ENCODE measurements at regions not wholly inside any gene's neighbourhood (a gene's known extent, or its start where the extent isn't known, plus 50 kb on each side); places are given as distances from the start of the nearest gene placed in this dataset.

- H3K27ac ChIP-seq (ENCODE audit: low read depth in 1 of 2, low read length in 2 of 2) = no peak overlapping the region
- DNase-seq (no peak), ATAC-seq (ENCODE audit: poor library complexity) (no peak)
- H3K4me3 Mint-ChIP-seq = no peak overlapping the region
- no peaks in the 10 kb centered on the region for H3K4me1 ChIP-seq (ENCODE audit: insufficient read depth, low read length)
- H3K9me3 ChIP-seq (ENCODE audit: control insufficient read depth in 1 of 2, insufficient read depth in 1 of 2, low read length in 2 of 2) = no peaks in the 10 kb centered on the region
- no peaks in the 10 kb centered on the region for H3K4me1 Mint-ChIP-seq (ENCODE audit: low read depth)
- H3K4me3 ChIP-seq (ENCODE audit: low read length) = no peak overlapping the region
- H3K36me3 Mint-ChIP-seq (ENCODE audit: low read depth) = no peaks in the 10 kb centered on the region
- H3K27me3 Mint-ChIP-seq = peaks cover 4% of the 10 kb centered on the region
- intact Hi-C loops (cut with DNase I, micrococcal nuclease) = no loop called here
- ChIA-PET CTCF (no interaction called here), POLR2A (no interaction called here)
- no peak overlapping the region for H3K27ac Mint-ChIP-seq
- H3K27me3 ChIP-seq (ENCODE audit: control insufficient read depth in 1 of 2, insufficient read depth in 2 of 2, low read length in 2 of 2) = peaks cover 0 to 8% of the 10 kb centered on the region in 2 experiments
- no peaks in the 10 kb centered on the region for H3K36me3 ChIP-seq (ENCODE audit: insufficient read depth, low read length)
- no peaks in the 10 kb centered on the region for H3K9me3 Mint-ChIP-seq
- no peak for TF ChIP-seq CTCF (IDR thresholded peaks at IDR 0.05)
Measured at GRCh38 chr3:17964108-17964507, 221.7 kb upstream of the TBC1D5 start.

- Histone ChIP-seq H3K9me3 (ENCODE audit: control insufficient read depth in 1 of 2, insufficient read depth in 1 of 2, low read length in 2 of 2) (peaks cover 3 to 4% of the 10 kb centered on the region in 2 experiments), H3K27me3 (ENCODE audit: control insufficient read depth in 1 of 2, insufficient read depth in 2 of 2, low read length in 2 of 2) (no peaks in the 10 kb centered on the region), H3K4me1 (ENCODE audit: insufficient read depth, low read length) (no peaks in the 10 kb centered on the region), H3K4me3 (ENCODE audit: low read length) (no peak overlapping the region), H3K36me3 (ENCODE audit: insufficient read depth, low read length) (no peaks in the 10 kb centered on the region), H3K27ac (ENCODE audit: low read depth in 1 of 2, low read length in 2 of 2) (no peak overlapping the region)
- Mint-ChIP-seq H3K9me3 (peaks cover 6% of the 10 kb centered on the region), H3K4me3 (no peak overlapping the region), H3K36me3 (ENCODE audit: low read depth) (no peaks in the 10 kb centered on the region), H3K4me1 (ENCODE audit: low read depth) (no peaks in the 10 kb centered on the region), H3K27me3 (no peaks in the 10 kb centered on the region), H3K27ac (no peak overlapping the region)
- ATAC-seq (ENCODE audit: poor library complexity) (no peak), DNase-seq (no peak)
- ChIA-PET CTCF (no interaction called here), POLR2A (no interaction called here)
- no peak for TF ChIP-seq CTCF (IDR thresholded peaks at IDR 0.05)
- intact Hi-C loops (cut with DNase I, micrococcal nuclease) = no loop called here
Measured at GRCh38 chr3:17955411-17955810, 213.0 kb upstream of the TBC1D5 start.

- Mint-ChIP-seq H3K27me3 (no peaks in the 10 kb centered on the region), H3K4me1 (ENCODE audit: low read depth) (no peaks in the 10 kb centered on the region), H3K27ac (no peak overlapping the region), H3K36me3 (ENCODE audit: low read depth) (no peaks in the 10 kb centered on the region), H3K9me3 (peaks cover 7% of the 10 kb centered on the region), H3K4me3 (no peak overlapping the region)
- no peak for DNase-seq
- peaks cover 4% of the 10 kb centered on the region in 2 experiments for H3K9me3 ChIP-seq (ENCODE audit: control insufficient read depth in 1 of 2, insufficient read depth in 1 of 2, low read length in 2 of 2)
- no peak for ATAC-seq (ENCODE audit: poor library complexity)
- ChIA-PET CTCF (no interaction called here), POLR2A (no interaction called here)
- intact Hi-C loops (cut with DNase I, micrococcal nuclease) = no loop called here
- no peaks in the 10 kb centered on the region for H3K36me3 ChIP-seq (ENCODE audit: insufficient read depth, low read length)
- no peak overlapping the region for H3K4me3 ChIP-seq (ENCODE audit: low read length)
- no peaks in the 10 kb centered on the region for H3K27me3 ChIP-seq (ENCODE audit: control insufficient read depth in 1 of 2, insufficient read depth in 2 of 2, low read length in 2 of 2)
- H3K4me1 ChIP-seq (ENCODE audit: insufficient read depth, low read length) = no peaks in the 10 kb centered on the region
- H3K27ac ChIP-seq (ENCODE audit: low read depth in 1 of 2, low read length in 2 of 2) = no peak overlapping the region
- no peak for TF ChIP-seq CTCF (IDR thresholded peaks at IDR 0.05)
Measured at GRCh38 chr3:17954801-17955200, 212.4 kb upstream of the TBC1D5 start.
